ENCODE measurements at regions not wholly inside any gene's neighbourhood (a gene's known extent, or its start where the extent isn't known, plus 50 kb on each side); places are given as distances from the start of the nearest gene placed in this dataset.

DNA sequence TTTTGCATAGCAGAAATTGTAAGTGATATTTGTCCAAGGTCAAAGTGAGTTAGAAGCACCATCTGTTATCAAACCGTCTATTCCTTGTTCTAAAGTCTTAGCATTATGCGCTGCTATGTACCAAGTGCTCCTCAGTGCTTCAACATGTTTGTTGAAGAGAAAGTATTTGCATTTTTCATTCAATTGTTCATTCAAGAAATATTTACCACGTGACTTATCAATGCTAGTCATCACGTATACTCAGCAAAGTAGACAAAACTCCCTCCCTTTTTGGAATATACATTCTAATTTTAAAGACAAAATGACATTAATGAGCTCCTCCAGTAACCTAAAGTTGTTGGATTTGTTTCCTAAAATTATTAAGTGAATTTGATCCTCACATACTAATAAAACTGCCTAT, 388.0 kb upstream of the CDH8 start:
- Histone ChIP-seq H3K27ac (no peak overlapping the region), H3K9me3 (ENCODE audit: low read depth) (no peaks in the 10 kb centered on the region), H3K27me3 (no peaks in the 10 kb centered on the region), H3K36me3 (no peaks in the 10 kb centered on the region), H3K4me3 (no peak overlapping the region), H3K4me1 (ENCODE audit: low read depth) (no peaks in the 10 kb centered on the region)
- TF ChIP-seq, protein P1, sequence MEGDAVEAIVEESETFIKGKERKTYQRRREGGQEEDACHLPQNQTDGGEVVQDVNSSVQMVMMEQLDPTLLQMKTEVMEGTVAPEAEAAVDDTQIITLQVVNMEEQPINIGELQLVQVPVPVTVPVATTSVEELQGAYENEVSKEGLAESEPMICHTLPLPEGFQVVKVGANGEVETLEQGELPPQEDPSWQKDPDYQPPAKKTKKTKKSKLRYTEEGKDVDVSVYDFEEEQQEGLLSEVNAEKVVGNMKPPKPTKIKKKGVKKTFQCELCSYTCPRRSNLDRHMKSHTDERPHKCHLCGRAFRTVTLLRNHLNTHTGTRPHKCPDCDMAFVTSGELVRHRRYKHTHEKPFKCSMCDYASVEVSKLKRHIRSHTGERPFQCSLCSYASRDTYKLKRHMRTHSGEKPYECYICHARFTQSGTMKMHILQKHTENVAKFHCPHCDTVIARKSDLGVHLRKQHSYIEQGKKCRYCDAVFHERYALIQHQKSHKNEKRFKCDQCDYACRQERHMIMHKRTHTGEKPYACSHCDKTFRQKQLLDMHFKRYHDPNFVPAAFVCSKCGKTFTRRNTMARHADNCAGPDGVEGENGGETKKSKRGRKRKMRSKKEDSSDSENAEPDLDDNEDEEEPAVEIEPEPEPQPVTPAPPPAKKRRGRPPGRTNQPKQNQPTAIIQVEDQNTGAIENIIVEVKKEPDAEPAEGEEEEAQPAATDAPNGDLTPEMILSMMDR (IDR thresholded peaks at IDR 0.05; ENCODE audit: low read depth, low read length), result no peak
- no peak for DNase-seq (ENCODE audit: low read depth in 1 of 2, low spot score in 1 of 2)

GRCh38 chr16:62408760-62409159, 372.5 kb upstream of the CDH8 start:
- TF ChIP-seq, protein P1 (IDR thresholded peaks at IDR 0.05; ENCODE audit: low read depth, low read length), result no peak
- DNase-seq (ENCODE audit: low read depth in 1 of 2, low spot score in 1 of 2), result peak in 1 of 2 donors; percentile 43

GRCh38 chr16:62406387-62406786, 370.1 kb upstream of the CDH8 start:
- no peak for DNase-seq (ENCODE audit: low read depth in 1 of 2, low spot score in 1 of 2)
- H3K36me3 ChIP-seq, result no peaks in the 10 kb centered on the region
- H3K27me3 ChIP-seq, result no peaks in the 10 kb centered on the region
- TF ChIP-seq, protein P1 (IDR thresholded peaks at IDR 0.05; ENCODE audit: low read depth, low read length), result no peak
- H3K4me3 ChIP-seq, result no peak overlapping the region
- no peak overlapping the region for H3K27ac ChIP-seq
- no peaks in the 10 kb centered on the region for H3K9me3 ChIP-seq (ENCODE audit: low read depth)
- no peaks in the 10 kb centered on the region for H3K4me1 ChIP-seq (ENCODE audit: low read depth)

More at GRCh38 chr16:62408760-62409159, 372.5 kb upstream of the CDH8 start:
- Histone ChIP-seq H3K9me3 (ENCODE audit: low read depth) (no peaks in the 10 kb centered on the region), H3K4me1 (ENCODE audit: low read depth) (no peaks in the 10 kb centered on the region), H3K36me3 (no peaks in the 10 kb centered on the region), H3K27ac (no peak overlapping the region), H3K27me3 (no peaks in the 10 kb centered on the region), H3K4me3 (no peak overlapping the region)

GRCh38 chr16:62404842-62405611, 368.8 kb upstream of the CDH8 start:
- Histone ChIP-seq H3K4me1 (ENCODE audit: low read depth) (no peaks in the 10 kb centered on the region), H3K4me3 (no peak overlapping the region), H3K9me3 (ENCODE audit: low read depth) (no peaks in the 10 kb centered on the region), H3K36me3 (no peaks in the 10 kb centered on the region), H3K27me3 (no peaks in the 10 kb centered on the region), H3K27ac (no peak overlapping the region)
- TF ChIP-seq, protein P1 (IDR thresholded peaks at IDR 0.05; ENCODE audit: low read depth, low read length), result no peak
- no peak for DNase-seq (ENCODE audit: low read depth in 1 of 2, low spot score in 1 of 2)

- Histone ChIP-seq H3K27ac (no peak overlapping the region), H3K9me3 (ENCODE audit: low read depth) (no peaks in the 10 kb centered on the region), H3K27me3 (no peaks in the 10 kb centered on the region), H3K4me3 (no peak overlapping the region), H3K36me3 (no peaks in the 10 kb centered on the region), H3K4me1 (ENCODE audit: low read depth) (no peaks in the 10 kb centered on the region)
- no peak for DNase-seq (ENCODE audit: low read depth in 1 of 2, low spot score in 1 of 2)
- TF ChIP-seq, protein P1 (IDR thresholded peaks at IDR 0.05; ENCODE audit: low read depth, low read length), result no peak
Measured at GRCh38 chr16:62392698-62393097, 356.5 kb upstream of the CDH8 start.

All from cardiac muscle cell (in vitro differentiated cells and primary cell).